A673 (cell line): ENCODE measurements at regions not wholly inside any gene's neighbourhood (a gene's known extent, or its start where the extent isn't known, plus 50 kb on each side); places are given as distances from the start of the nearest gene placed in this dataset.

Experiments
- BruUV-seq: library from RNA; stranded (reverse); fragments of 400-500 nt; replicated peaks from 2 replicates; lab custom pipeline; 2021; lab: Mats Ljungman, UMichigan
- CTCF ChIA-PET: fragments of 300-600 bp; sonication (Branson Sonifier 250); formaldehyde crosslinking; loops from one replicate; lab custom pipeline; 2022; ENCODE audit warnings: antibody characterized with exemption; lab: Charles Lee
- POLR2A ChIA-PET: fragments of 300-600 bp; sonication (Branson Sonifier 250); formaldehyde crosslinking; loops from one replicate; lab custom pipeline; 2022; ENCODE audit warnings: antibody characterized with exemption; ENCODE audit not compliant: low non-redundant PET; lab: Charles Lee
- DNase-seq: peaks from one replicate; pipeline ENCODE4 v3.0.0-alpha.2; 2015; ENCODE audit warnings: low spot score
- H3K27ac ChIP-seq: fragments of 200-600 bp; sonication (generic); 2 replicates; pipeline ENCODE4 v1.5.1; 2016; ENCODE audit warnings: mixed run types, low read depth, mild to moderate bottlenecking, mixed read lengths, antibody characterized with exemption, low read length; ENCODE audit not compliant: poor library complexity, severe bottlenecking
- H3K27me3 ChIP-seq: fragments of 200-600 bp; sonication (generic); replicated peaks from 2 replicates; pipeline ENCODE4 v1.6.1; 2017; ENCODE audit warnings: mixed run types, low read depth, mild to moderate bottlenecking, mixed read lengths, antibody characterized with exemption, low read length; ENCODE audit not compliant: insufficient read depth, poor library complexity
- H3K36me3 ChIP-seq: fragments of 200-600 bp; sonication (generic); 2 replicates; pipeline ENCODE4 v1.6.1; 2016; ENCODE audit warnings: mixed run types, mild to moderate bottlenecking, mixed read lengths, antibody characterized with exemption, low read length; ENCODE audit not compliant: insufficient read depth, poor library complexity, severe bottlenecking
- H3K4me1 ChIP-seq: fragments of 200-600 bp; sonication (generic); 2 replicates; pipeline ENCODE4 v1.6.1; 2017; ENCODE audit warnings: mixed run types, mild to moderate bottlenecking, mixed read lengths, antibody characterized with exemption, low read length; ENCODE audit not compliant: insufficient read depth, poor library complexity, severe bottlenecking
- H3K4me3 ChIP-seq: fragments of 200-600 bp; sonication (generic); 2 replicates; pipeline ENCODE4 v1.5.1; 2016; ENCODE audit warnings: low read depth, mixed run types, mild to moderate bottlenecking, mixed read lengths, low read length; ENCODE audit not compliant: poor library complexity, severe bottlenecking
- H3K9me3 ChIP-seq: fragments of 200-600 bp; sonication (generic); 2 replicates; pipeline ENCODE4 v1.6.1; 2016; ENCODE audit warnings: mixed run types, low read depth, mild to moderate bottlenecking, mixed read lengths, antibody characterized with exemption, low read length; ENCODE audit not compliant: poor library complexity, severe bottlenecking
- EZH2 ChIP-seq: fragments of 200-600 bp; sonication (generic); IDR thresholded peaks from 2 replicates; pipeline ENCODE4 v1.6.1; 2017; ENCODE audit warnings: borderline replicate concordance, low read depth, mild to moderate bottlenecking, mixed read lengths, antibody characterized with exemption, low read length; ENCODE audit not compliant: poor library complexity, severe bottlenecking
- intact Hi-C: fragments of 100-400 bp; cut with micrococcal nuclease; formaldehyde crosslinking; loops from one replicate; pipeline ENCODE4 v1.10.0; 2022; ENCODE audit not compliant: unreplicated experiment
- TF ChIP-seq, protein P1 (sequence below): fragments of 300-800, 200-600 bp; sonication (generic); conservative IDR thresholded peaks from 2 replicates; pipeline ENCODE4 v1.5.1; 2017; ENCODE audit warnings: low read depth, mild to moderate bottlenecking, antibody characterized with exemption, low read length, moderate library complexity, mixed read lengths

DNA sequence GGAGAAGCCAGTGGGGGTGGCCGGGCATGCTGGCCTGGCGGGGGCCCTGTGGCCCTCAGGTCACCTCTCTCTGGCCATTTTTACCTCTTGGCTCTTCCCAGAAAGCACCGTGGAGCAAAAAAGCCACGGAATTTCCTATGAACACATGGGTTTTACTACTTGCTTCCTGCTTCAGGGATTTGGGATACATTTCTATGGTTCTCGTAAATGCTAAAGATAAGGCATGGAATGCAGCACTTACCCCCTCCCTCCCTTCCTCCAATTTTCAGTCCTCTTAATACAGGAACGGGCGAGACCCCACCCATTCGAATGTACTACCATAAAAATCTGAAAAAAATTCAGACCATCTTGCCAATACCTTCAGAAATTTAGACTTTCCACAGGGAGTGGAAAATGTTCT is 279.7 kb downstream of the ARHGAP12 start:
- no peak for DNase-seq
- Histone ChIP-seq H3K9me3 (no peaks in the 10 kb centered on the region), H3K4me3 (no peak overlapping the region), H3K27ac (no peak overlapping the region), H3K4me1 (peaks cover 9% of the 10 kb centered on the region), H3K27me3 (peaks cover 42% of the 10 kb centered on the region), H3K36me3 (no peaks in the 10 kb centered on the region)
- BruUV-seq: no TSS peak
- intact Hi-C loops: no loop called here
- CTCF ChIA-PET: no interaction called here
- no peak for TF ChIP-seq EZH2
- TF ChIP-seq, protein P1, sequence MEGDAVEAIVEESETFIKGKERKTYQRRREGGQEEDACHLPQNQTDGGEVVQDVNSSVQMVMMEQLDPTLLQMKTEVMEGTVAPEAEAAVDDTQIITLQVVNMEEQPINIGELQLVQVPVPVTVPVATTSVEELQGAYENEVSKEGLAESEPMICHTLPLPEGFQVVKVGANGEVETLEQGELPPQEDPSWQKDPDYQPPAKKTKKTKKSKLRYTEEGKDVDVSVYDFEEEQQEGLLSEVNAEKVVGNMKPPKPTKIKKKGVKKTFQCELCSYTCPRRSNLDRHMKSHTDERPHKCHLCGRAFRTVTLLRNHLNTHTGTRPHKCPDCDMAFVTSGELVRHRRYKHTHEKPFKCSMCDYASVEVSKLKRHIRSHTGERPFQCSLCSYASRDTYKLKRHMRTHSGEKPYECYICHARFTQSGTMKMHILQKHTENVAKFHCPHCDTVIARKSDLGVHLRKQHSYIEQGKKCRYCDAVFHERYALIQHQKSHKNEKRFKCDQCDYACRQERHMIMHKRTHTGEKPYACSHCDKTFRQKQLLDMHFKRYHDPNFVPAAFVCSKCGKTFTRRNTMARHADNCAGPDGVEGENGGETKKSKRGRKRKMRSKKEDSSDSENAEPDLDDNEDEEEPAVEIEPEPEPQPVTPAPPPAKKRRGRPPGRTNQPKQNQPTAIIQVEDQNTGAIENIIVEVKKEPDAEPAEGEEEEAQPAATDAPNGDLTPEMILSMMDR: no peak
- POLR2A ChIA-PET: no interaction called here

DNA sequence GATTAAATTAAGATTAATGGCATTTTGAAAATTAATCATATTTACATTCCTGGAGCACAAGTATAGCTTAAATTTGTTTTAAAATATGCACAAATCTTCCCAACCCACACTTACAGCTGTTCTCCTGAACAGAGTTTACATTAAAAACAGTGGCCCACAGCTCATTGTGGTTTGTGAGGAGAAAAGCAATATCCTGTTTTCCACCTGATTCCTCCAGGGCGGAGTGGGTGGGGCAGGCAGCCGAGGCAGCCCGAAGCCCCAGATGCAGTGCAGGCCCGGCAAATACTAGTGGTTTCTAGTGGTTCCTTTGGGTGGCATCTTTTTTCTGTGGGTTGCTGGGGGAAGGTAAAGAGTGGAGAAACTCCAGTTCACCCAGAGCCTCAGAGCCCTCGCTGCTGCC is 280.8 kb downstream of the ARHGAP12 start:
- Histone ChIP-seq H3K27ac (no peak overlapping the region), H3K4me3 (no peak overlapping the region), H3K9me3 (no peaks in the 10 kb centered on the region), H3K27me3 (peaks cover 31% of the 10 kb centered on the region), H3K4me1 (peaks cover 9% of the 10 kb centered on the region), H3K36me3 (no peaks in the 10 kb centered on the region)
- DNase-seq: no peak
- intact Hi-C loops: no loop called here
- ChIA-PET CTCF (no interaction called here), POLR2A (no interaction called here)
- TF ChIP-seq EZH2: no peak
- TF ChIP-seq, protein P1: no peak
- BruUV-seq: no TSS peak

DNA sequence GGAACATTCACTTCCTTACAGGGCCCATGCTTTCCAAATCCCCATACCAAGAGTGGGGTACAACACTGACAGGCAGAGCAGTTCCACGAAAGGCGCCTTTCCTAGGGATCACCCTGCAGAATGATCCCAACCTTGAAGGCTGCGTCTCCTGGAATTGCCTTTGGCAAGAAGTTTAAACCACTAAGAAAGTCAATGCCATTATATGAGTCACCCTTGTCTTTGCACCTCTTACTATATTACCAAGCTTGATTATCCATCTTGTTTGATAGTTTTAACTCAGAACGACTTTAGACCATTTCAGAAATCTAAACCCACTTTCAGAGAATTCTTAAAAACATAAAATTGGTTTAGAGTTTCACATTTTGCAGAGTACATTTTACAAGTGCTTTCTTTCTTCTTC is 282.1 kb downstream of the ARHGAP12 start:
- TF ChIP-seq, protein P1: no peak
- no peak for TF ChIP-seq EZH2
- Histone ChIP-seq H3K36me3 (no peaks in the 10 kb centered on the region), H3K4me1 (peaks cover 9% of the 10 kb centered on the region), H3K4me3 (no peak overlapping the region), H3K27ac (no peak overlapping the region), H3K27me3 (peaks cover 17% of the 10 kb centered on the region), H3K9me3 (no peaks in the 10 kb centered on the region)
- CTCF ChIA-PET: no interaction called here
- intact Hi-C loops: no loop called here
- POLR2A ChIA-PET: no interaction called here
- no TSS peak for BruUV-seq
- DNase-seq: no peak
